PC-9 (cell line): ENCODE measurements at regions not wholly inside any gene's neighbourhood (a gene's known extent, or its start where the extent isn't known, plus 50 kb on each side); places are given as distances from the start of the nearest gene placed in this dataset.

Source experiments
- BruUV-seq: library from RNA; stranded (reverse); fragments of 400-500 nt; replicated peaks from 2 replicates; lab custom pipeline; 2021; lab: Mats Ljungman, UMichigan
- CTCF ChIA-PET: fragments of 300-600 bp; sonication (Branson Sonifier 250); formaldehyde crosslinking; loops from one replicate; lab custom pipeline; 2022; ENCODE audit warnings: antibody characterized with exemption; lab: Charles Lee
- POLR2A ChIA-PET: fragments of 300-600 bp; sonication (Branson Sonifier 250); formaldehyde crosslinking; loops from one replicate; lab custom pipeline; 2022; ENCODE audit warnings: antibody characterized with exemption; ENCODE audit not compliant: unreplicated experiment; lab: Charles Lee
- DNase-seq, 2 experiments: peaks; one replicate each; pipeline versions ENCODE4 v3.0.0 to v3.0.0-alpha.2; 2015 to 2022; ENCODE audit warnings: mixed read lengths in 1 of 2
- H2AFZ ChIP-seq: fragments of 200-600 bp; sonication (generic); 2 replicates; pipeline ENCODE4 v1.8.1; 2017; ENCODE audit warnings: antibody characterized with exemption
- H3F3A ChIP-seq: fragments of 200-600 bp; sonication (generic); 2 replicates; pipeline ENCODE4 v1.8.1; 2017; ENCODE audit warnings: antibody characterized with exemption, mild to moderate bottlenecking, low read depth; ENCODE audit not compliant: insufficient read depth
- H3K27ac ChIP-seq: fragments of 200-600 bp; sonication (generic); 2 replicates; pipeline ENCODE4 v1.6.1; 2016; ENCODE audit warnings: mixed run types
- H3K27me3 ChIP-seq: fragments of 200-600 bp; sonication (generic); 2 replicates; pipeline ENCODE4 v1.6.1; 2016; ENCODE audit warnings: low read depth, mixed run types; ENCODE audit not compliant: insufficient read depth
- H3K36me3 ChIP-seq: fragments of 200-600 bp; sonication (generic); 2 replicates; pipeline ENCODE4 v1.6.1; 2016; ENCODE audit warnings: low read depth, mixed run types
- H3K4me1 ChIP-seq: fragments of 200-600 bp; sonication (generic); replicated peaks from 2 replicates; pipeline ENCODE4 v1.6.1; 2016; ENCODE audit warnings: mixed run types; ENCODE audit not compliant: insufficient read depth
- H3K4me2 ChIP-seq: fragments of 200-600 bp; sonication (generic); 2 replicates; pipeline ENCODE4 v1.6.1; 2017; ENCODE audit warnings: mixed run types
- H3K4me3 ChIP-seq: fragments of 200-600 bp; sonication (generic); 2 replicates; pipeline ENCODE4 v1.6.1; 2016; ENCODE audit warnings: mixed run types
- H3K79me2 ChIP-seq: fragments of 200-600 bp; sonication (generic); 2 replicates; pipeline ENCODE4 v1.6.1; 2017; ENCODE audit warnings: low read depth, mixed run types
- H3K9me2 ChIP-seq: fragments of 200-600 bp; sonication (generic); 2 replicates; pipeline ENCODE4 v1.8.1; 2017; ENCODE audit warnings: mild to moderate bottlenecking; ENCODE audit not compliant: insufficient read depth
- H3K9me3 ChIP-seq: fragments of 200-600 bp; sonication (generic); 2 replicates; pipeline ENCODE4 v1.8.1; 2016; ENCODE audit warnings: low read depth; ENCODE audit not compliant: insufficient read depth
- H4K20me1 ChIP-seq: fragments of 200-600 bp; sonication (generic); 2 replicates; pipeline ENCODE4 v1.8.1; 2017; ENCODE audit not compliant: insufficient read depth
- EZH2 ChIP-seq: fragments of 200-600 bp; sonication (generic); IDR thresholded peaks from 2 replicates; pipeline ENCODE4 v1.8.0; 2017; ENCODE audit warnings: antibody characterized with exemption, low read depth
- intact Hi-C: fragments of 100-400 bp; cut with micrococcal nuclease; formaldehyde crosslinking; loops from one replicate; pipeline ENCODE4 v1.10.0; 2022; ENCODE audit not compliant: unreplicated experiment
- TF ChIP-seq, protein P1 (sequence below): fragments of 200-600 bp; sonication (generic); conservative IDR thresholded peaks from 2 replicates; pipeline ENCODE4 v1.6.1; 2017; ENCODE audit warnings: mixed run types, antibody characterized with exemption, mild to moderate bottlenecking, moderate library complexity

DNA sequence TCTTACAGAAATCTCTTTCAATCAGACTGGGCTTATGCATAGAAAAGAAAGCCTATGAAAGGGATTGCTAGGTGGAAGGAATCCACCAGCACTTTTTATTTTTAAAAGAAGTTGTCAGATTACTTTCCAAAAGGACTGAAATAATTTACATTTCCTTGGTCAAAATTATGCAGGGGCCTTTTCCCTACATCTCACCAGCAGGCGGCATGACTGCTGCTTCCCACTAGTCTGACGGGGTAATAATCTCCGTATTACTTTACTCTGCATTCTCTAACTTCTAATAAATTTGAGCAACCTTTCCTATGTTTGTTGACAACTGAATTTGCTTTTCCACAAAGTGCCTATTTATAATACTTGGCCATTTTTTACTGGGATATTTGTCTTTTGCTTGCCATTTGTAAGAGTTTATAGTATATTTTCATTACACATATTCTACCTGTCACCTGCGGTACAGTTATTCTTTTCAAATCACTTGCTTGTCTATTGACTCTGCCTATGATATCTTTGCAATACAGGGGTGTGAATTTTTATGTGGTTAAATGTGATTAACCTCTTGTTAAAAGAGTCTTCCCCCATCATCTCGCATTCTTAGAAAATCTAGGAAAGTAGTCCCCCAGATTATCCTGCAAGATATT lies 51.9 kb upstream of the USP47 start:
- Histone ChIP-seq H3K27ac (no peak overlapping the region), H3K4me3 (no peak overlapping the region), H3K79me2 (no peaks in the 10 kb centered on the region), H3K27me3 (no peaks in the 10 kb centered on the region), H3K4me1 (no peaks in the 10 kb centered on the region), H3F3A (no peaks in the 10 kb centered on the region), H2AFZ (no peak overlapping the region), H4K20me1 (no peaks in the 10 kb centered on the region), H3K9me3 (no peaks in the 10 kb centered on the region), H3K36me3 (no peaks in the 10 kb centered on the region), H3K9me2 (no peaks in the 10 kb centered on the region), H3K4me2 (no peak overlapping the region)
- ChIA-PET CTCF (no interaction called here), POLR2A (no interaction called here)
- no peak for TF ChIP-seq EZH2
- TF ChIP-seq, protein P1, sequence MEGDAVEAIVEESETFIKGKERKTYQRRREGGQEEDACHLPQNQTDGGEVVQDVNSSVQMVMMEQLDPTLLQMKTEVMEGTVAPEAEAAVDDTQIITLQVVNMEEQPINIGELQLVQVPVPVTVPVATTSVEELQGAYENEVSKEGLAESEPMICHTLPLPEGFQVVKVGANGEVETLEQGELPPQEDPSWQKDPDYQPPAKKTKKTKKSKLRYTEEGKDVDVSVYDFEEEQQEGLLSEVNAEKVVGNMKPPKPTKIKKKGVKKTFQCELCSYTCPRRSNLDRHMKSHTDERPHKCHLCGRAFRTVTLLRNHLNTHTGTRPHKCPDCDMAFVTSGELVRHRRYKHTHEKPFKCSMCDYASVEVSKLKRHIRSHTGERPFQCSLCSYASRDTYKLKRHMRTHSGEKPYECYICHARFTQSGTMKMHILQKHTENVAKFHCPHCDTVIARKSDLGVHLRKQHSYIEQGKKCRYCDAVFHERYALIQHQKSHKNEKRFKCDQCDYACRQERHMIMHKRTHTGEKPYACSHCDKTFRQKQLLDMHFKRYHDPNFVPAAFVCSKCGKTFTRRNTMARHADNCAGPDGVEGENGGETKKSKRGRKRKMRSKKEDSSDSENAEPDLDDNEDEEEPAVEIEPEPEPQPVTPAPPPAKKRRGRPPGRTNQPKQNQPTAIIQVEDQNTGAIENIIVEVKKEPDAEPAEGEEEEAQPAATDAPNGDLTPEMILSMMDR = peak; percentile 60
- BruUV-seq = no TSS peak
- intact Hi-C loops = loop anchor here (1.0 to 5.0 kb wide), 2 partner anchors 254 to 858 kb away; no protein-coding TSS in a partner anchor
- no peak for DNase-seq

DNA sequence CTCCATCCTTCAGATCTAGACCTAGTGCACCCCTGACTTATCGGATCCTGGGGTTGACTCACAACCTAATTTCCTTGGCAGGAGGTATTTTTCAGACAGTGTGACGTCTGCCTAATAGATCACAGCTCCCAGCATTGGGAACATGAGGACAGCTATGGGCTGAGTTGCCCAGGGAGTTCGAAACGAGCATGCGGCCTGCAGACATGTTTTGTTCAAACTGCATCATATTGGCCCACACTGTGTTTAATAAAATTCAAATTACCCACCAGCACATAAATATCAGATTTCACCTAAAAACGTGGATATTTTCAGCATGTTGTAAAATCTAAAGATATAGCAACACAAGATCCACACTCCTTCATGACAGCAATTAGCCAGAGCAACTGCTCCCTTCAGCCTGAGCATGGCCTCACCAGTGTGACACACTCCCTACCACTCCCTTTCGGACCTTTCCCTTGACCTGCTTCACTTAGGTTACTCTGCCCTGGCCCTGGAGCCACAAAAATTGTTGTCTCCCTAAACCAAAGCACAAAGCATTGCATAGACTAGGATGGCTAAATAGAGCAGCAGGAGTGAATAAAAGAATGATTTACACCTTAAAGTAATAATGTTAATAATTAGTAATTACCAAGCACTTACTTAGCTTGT lies 53.6 kb upstream of the USP47 start:
- no peak for DNase-seq
- no peak overlapping the region for H2AFZ ChIP-seq
- peaks cover 6% of the 10 kb centered on the region; the same call in 1 of the 2 replicates for H3K27me3 ChIP-seq
- intact Hi-C loops = loop anchor here (5.0 kb wide), 1 partner anchor 856 kb away; no protein-coding TSS in a partner anchor
- H3K79me2 ChIP-seq = no peaks in the 10 kb centered on the region
- TF ChIP-seq, protein P1 = no peak
- TF ChIP-seq EZH2 = no peak
- CTCF ChIA-PET = interaction anchor here (1.1 to 2.7 kb wide), 4 partner anchors 256 to 1017 kb away, joined by 5 to 20 read pairs (median 8); no protein-coding TSS in a partner anchor
- POLR2A ChIA-PET = no interaction called here
- H3K4me2 ChIP-seq = no peak overlapping the region
- no TSS peak for BruUV-seq
- H3K9me3 ChIP-seq = no peaks in the 10 kb centered on the region
- no peaks in the 10 kb centered on the region for H3F3A ChIP-seq
- no peak overlapping the region for H3K4me3 ChIP-seq
- no peaks in the 10 kb centered on the region for H3K9me2 ChIP-seq
- H4K20me1 ChIP-seq = no peaks in the 10 kb centered on the region
- no peaks in the 10 kb centered on the region for H3K36me3 ChIP-seq
- no peak overlapping the region for H3K27ac ChIP-seq
- H3K4me1 ChIP-seq = no peaks in the 10 kb centered on the region

DNA sequence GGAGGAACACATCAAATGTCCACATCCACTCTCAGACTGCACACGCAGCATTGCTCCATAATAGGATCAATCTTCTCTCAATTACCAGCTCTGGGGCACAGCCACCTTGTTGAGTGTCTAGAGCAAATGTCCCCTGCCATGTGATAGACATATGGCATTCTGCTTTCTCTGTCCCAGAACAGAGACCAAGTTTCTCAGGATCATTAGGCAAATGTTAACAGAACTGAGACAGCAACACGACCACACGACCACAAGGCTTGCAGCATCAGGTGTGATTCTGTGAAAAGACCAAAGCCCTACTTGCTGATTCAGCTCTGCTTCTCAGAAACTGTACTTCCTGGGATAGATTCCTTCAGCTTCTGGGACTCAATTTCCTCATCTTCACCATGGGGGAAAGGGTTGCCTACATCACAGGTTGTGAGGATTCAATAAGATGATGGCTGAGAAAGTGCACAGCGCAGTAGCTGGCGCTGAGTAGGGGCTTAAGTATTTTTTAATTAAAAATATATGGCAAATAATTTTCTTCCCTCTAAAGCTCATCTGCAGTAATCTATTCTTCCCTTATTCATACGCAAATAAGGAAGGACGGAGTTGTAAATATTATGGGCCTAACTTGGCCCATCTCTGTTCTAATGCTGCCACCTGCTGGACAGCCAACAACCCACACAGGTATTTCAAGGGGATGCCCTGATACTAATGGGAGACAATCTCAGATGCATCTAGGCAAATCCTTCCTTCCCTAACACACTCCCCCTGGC lies 54.3 kb upstream of the USP47 start:
- POLR2A ChIA-PET = no interaction called here
- Histone ChIP-seq H2AFZ (no peak overlapping the region), H3F3A (no peaks in the 10 kb centered on the region), H3K27ac (no peak overlapping the region), H4K20me1 (no peaks in the 10 kb centered on the region), H3K27me3 (peaks cover 10% of the 10 kb centered on the region; the same call in 1 of the 2 replicates), H3K9me2 (no peaks in the 10 kb centered on the region), H3K4me3 (no peak overlapping the region), H3K9me3 (no peaks in the 10 kb centered on the region), H3K4me2 (no peak overlapping the region), H3K36me3 (no peaks in the 10 kb centered on the region), H3K79me2 (no peaks in the 10 kb centered on the region), H3K4me1 (no peaks in the 10 kb centered on the region)
- intact Hi-C loops = loop anchor here (1.0 to 5.0 kb wide), 3 partner anchors 759 to 1017 kb away; no protein-coding TSS in a partner anchor
- no TSS peak for BruUV-seq
- TF ChIP-seq, protein P1 = peak; percentile 79
- TF ChIP-seq EZH2 = no peak
- CTCF ChIA-PET = interaction anchor here (1.1 to 2.7 kb wide), 4 partner anchors 257 to 1017 kb away, joined by 5 to 20 read pairs (median 8); no protein-coding TSS in a partner anchor
- DNase-seq = peak; percentile 41 to 46
